IgD-negative memory B cell (primary cell): ENCODE measurements at regions not wholly inside any gene's neighbourhood (a gene's known extent, or its start where the extent isn't known, plus 50 kb on each side); places are given as distances from the start of the nearest gene placed in this dataset.
A peak's percentile ranks its signal among the peaks of the same experiment; 100 is the strongest.

Experiments used
- H3K27ac Mint-ChIP-seq, 3 donors: one replicate each; pipeline ENCODE4 v1.8.0; 2020 to 2022; ENCODE audit warnings: mild to moderate bottlenecking in 3 of 3, mixed read lengths in 3 of 3, moderate library complexity in 1 of 3
- H3K27me3 Mint-ChIP-seq: one replicate; pipeline ENCODE4 v1.8.0; 2021; ENCODE audit warnings: mixed read lengths
- H3K36me3 Mint-ChIP-seq: one replicate; pipeline ENCODE4 v1.8.0; 2020; ENCODE audit warnings: mild to moderate bottlenecking, mixed read lengths
- H3K4me1 Mint-ChIP-seq, 3 donors: one replicate each; pipeline ENCODE4 v1.8.0; 2020 to 2022; ENCODE audit warnings: mixed read lengths in 3 of 3, mild to moderate bottlenecking in 1 of 3
- H3K4me3 Mint-ChIP-seq, 4 donors: one replicate each; pipeline ENCODE4 v1.8.0; 2020 to 2022; ENCODE audit warnings: mild to moderate bottlenecking in 4 of 4, mixed read lengths in 4 of 4, moderate library complexity in 3 of 4
- H3K9me3 Mint-ChIP-seq, 3 donors: one replicate each; pipeline ENCODE4 v1.8.0; 2020 to 2021; ENCODE audit warnings: mixed read lengths in 3 of 3, mild to moderate bottlenecking in 1 of 3

DNA sequence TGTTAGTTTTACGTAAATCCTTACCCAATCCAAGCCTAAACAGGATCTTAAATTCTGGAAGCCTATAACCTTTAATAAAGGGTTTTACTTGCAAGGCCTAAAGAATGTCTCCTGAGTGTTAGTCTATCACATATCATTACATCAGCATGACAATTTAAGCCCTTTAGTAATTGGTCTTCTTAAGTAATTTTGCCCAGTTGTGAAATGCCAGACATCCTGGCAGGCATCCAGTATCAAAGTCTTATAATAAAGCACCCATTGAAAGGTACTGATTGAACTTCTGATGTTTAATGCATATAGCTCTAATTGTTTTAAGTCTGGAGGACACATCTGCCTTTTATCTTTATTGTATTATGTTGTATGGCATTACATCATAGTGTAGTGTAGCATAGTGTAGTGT is 1078.9 kb downstream of the SLITRK1 start:
- H3K4me1 Mint-ChIP-seq, result no peaks in the 10 kb centered on the region
- H3K4me3 Mint-ChIP-seq, result no peak overlapping the region
- H3K27me3 Mint-ChIP-seq, result no peaks in the 10 kb centered on the region
- no peaks in the 10 kb centered on the region for H3K36me3 Mint-ChIP-seq
- no peak overlapping the region for H3K27ac Mint-ChIP-seq
- peaks cover 0 to 8% (median 4%) of the 10 kb centered on the region in 3 donors for H3K9me3 Mint-ChIP-seq

DNA sequence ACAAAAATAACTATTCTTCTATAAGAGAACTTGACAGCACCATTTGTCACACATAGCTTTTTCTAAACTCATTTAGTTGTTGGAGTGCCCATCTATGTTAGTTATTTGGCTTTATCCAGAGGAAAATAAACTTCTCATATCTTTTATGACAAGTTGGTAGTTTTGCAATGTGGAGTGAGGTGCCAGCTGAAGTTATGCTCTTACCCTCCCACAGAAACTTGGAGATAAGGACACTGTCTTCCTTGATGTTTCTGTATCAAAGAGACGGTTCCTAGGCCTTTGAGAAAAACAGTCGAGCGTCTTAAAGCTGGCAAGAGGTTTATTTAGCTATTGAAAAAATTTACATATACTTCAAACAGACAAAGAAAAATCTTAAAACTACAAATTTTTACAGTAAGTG is 1079.7 kb downstream of the SLITRK1 start:
- Mint-ChIP-seq H3K4me1 (no peaks in the 10 kb centered on the region), H3K36me3 (no peaks in the 10 kb centered on the region), H3K27ac (no peak overlapping the region), H3K27me3 (no peaks in the 10 kb centered on the region), H3K9me3 (peaks cover 0 to 8% (median 4%) of the 10 kb centered on the region in 3 donors), H3K4me3 (no peak overlapping the region)

DNA sequence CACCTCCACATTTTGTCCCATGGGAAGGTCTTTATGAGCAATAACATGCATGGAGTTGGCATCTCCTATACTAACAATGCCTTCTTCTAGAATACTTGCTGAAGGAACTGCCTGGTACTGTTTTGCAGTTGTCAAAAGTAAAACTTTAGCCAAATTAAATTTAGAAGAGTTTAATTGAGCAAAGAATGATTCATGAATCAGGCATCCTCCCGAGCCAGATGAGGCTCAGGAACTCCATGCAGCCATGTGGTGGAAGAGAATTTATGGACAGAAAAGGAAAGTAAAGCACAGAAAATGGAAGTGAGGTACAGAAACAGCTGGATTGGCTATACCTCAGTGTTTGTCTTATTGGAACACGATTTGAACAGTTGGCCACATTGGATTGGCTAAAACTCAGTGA is 1081.9 kb downstream of the SLITRK1 start:
- Mint-ChIP-seq H3K36me3 (no peaks in the 10 kb centered on the region), H3K9me3 (peaks cover 0 to 12% (median 4%) of the 10 kb centered on the region in 3 donors), H3K27ac (no peak overlapping the region), H3K27me3 (no peaks in the 10 kb centered on the region), H3K4me3 (no peak overlapping the region), H3K4me1 (no peaks in the 10 kb centered on the region)

DNA sequence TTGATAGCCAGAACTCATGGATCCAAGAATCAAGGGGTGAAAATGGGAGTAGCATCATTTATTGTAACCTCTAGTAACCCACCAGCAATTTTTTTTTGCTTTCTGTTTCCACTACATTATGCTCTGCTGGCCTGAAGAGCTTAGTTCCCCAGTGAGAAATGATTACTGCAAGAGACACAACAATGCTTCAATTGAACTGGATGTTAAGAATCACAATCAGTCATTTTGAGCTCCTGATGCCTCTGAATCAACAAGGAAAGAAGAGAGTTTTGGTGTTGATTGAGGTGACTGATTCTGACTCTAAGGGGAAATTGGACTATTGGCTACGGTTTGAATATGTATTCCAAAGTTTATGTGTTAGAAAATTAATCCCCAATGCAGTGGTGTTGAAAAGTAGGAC is 1084.4 kb downstream of the SLITRK1 start:
- Mint-ChIP-seq H3K4me3 (no peak overlapping the region), H3K4me1 (no peaks in the 10 kb centered on the region), H3K36me3 (no peaks in the 10 kb centered on the region), H3K27me3 (no peaks in the 10 kb centered on the region), H3K9me3 (peaks cover 0 to 9% (median 4%) of the 10 kb centered on the region in 3 donors), H3K27ac (no peak overlapping the region)

DNA sequence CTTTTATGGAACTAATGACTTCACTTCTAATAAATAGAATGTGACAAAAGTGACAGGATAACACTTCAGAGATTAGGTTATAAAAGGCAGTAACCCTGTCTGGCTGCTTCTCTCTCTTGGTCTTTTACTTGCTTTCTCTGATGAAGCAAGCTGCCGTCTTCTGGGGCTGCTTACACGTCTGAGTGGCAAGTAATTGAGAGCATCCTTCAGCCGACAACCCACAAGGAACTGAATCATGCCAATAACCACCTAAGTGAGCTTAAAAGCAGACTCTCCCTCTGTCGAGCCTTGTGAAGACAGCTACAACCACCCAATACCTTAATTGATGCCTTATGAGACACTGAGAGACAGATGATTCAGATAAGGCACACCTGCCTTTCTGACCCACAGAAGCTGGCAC is 1091.2 kb downstream of the SLITRK1 start:
- Mint-ChIP-seq H3K27ac (no peak overlapping the region), H3K27me3 (no peaks in the 10 kb centered on the region), H3K36me3 (no peaks in the 10 kb centered on the region), H3K9me3 (peaks cover 0 to 3% (median 3%) of the 10 kb centered on the region in 3 donors), H3K4me3 (no peak overlapping the region), H3K4me1 (no peaks in the 10 kb centered on the region)

DNA sequence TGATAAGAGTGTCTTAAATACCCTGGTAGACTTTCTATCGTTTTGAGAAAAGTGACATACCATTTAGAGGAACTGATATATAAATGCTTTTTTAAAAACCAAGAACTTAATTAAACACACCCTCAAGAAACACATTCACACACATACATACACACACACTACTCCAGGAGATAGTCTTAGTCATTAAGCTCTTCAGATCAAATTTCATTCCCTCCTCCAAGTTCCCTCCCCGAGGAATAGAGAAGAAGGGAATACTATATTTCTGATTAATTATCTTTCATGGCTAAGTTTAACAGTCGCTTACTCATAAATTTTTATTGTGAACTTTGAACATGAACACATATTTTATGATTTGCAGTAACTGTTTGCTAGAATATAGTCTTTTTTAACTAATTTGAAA is 1109.5 kb downstream of the SLITRK1 start:
- no peak overlapping the region for H3K4me3 Mint-ChIP-seq
- peaks cover 0 to 6% (median 4%) of the 10 kb centered on the region in 3 donors for H3K9me3 Mint-ChIP-seq
- no peaks in the 10 kb centered on the region for H3K36me3 Mint-ChIP-seq
- H3K4me1 Mint-ChIP-seq, result no peaks in the 10 kb centered on the region
- no peak overlapping the region for H3K27ac Mint-ChIP-seq
- no peaks in the 10 kb centered on the region for H3K27me3 Mint-ChIP-seq

DNA sequence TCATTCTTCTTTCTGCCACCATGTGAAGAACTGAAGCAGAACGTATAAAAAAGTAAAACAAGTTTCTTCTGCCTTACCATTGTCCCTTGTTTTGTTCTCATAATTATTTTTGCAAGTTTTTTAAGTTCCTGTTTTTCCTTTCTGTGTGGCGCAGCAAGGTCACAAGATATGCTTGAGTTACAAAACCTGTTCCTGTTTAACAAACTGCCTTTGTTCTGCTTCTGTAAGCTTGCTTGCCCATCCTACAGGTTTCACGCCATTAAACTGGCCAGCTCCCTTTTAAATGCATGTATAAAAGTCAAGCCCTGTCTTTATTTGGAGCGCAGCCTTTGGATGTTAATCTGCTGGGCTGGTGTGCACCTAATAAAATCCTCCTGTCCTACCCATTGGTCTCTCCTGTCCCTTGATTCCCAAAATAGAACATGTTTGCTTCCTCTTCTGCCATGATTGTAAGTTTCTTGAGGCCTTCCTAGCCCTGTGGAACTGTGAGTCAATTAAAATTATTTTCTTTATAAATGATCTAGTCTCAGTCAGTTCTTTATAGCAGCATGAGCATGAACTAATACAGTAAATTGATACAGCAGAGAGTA is 1115.4 kb downstream of the SLITRK1 start:
- Mint-ChIP-seq H3K4me3 (no peak overlapping the region), H3K36me3 (no peaks in the 10 kb centered on the region), H3K9me3 (peaks cover 3 to 25% (median 8%) of the 10 kb centered on the region in 3 donors), H3K27ac (no peak overlapping the region), H3K27me3 (no peaks in the 10 kb centered on the region), H3K4me1 (no peaks in the 10 kb centered on the region)

DNA sequence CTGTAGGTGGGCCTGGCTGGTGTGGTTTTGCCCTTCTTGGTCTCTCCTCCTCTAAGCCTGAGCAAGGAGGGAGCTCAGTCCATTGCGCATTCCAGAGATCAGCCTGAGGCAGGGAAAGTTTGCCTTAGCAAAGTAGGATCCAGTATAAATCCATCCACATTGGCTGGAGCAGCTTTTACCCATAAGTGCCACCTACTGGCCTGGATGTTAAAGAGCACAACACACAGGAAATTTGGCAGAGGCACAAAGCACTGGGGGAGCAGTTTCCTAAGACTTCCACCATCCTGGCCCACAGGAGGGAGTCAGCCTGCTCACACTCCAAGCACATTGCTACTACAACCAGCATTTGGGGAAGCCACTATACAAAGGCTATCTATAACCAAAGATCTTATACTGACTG is 1124.2 kb downstream of the SLITRK1 start:
- H3K4me1 Mint-ChIP-seq, result no peaks in the 10 kb centered on the region
- H3K27ac Mint-ChIP-seq, result no peak overlapping the region
- H3K4me3 Mint-ChIP-seq, result no peak overlapping the region
- peaks cover 5 to 29% (median 6%) of the 10 kb centered on the region in 3 donors for H3K9me3 Mint-ChIP-seq
- H3K36me3 Mint-ChIP-seq, result no peaks in the 10 kb centered on the region
- H3K27me3 Mint-ChIP-seq, result no peaks in the 10 kb centered on the region

DNA sequence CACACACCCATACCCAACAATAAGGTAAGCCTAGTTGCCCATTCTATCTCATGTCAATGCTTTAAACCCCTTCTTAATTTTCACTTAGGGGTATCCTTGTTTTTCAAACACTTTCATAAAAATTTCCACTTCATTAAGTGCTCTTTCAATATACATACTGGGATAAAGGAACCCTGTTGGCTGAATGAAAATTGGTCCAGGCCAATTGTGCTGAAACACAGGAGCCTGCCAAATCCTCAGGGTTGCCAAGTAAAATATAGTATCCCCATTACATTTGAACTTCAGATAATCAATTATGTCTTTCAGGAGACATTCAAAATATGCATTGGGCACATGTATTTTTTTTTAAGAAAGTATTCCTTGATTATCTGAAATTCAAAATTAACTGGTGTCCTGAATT is 1131.1 kb downstream of the SLITRK1 start:
- H3K27me3 Mint-ChIP-seq, result no peaks in the 10 kb centered on the region

DNA sequence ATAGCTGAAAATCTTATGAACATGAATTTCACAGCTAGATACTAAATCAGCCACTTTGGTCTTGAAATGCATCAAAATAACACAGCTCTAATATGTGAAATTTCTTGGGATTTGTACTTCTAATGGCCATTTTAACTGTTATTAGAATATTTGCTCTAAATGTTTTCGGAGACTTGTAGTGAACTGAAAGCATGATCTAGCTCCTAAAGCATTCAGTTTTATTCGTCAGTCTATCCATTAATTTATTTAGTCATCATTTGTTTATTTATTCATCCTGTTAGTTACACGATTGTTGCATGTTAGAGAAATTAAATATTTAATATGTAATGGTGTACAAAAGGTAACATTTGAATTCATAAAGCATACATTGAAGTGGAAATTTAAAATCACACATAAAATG is 1132.7 kb downstream of the SLITRK1 start:
- Mint-ChIP-seq H3K4me1 (no peaks in the 10 kb centered on the region), H3K27me3 (no peaks in the 10 kb centered on the region), H3K9me3 (peaks cover 0 to 2% (median 0%) of the 10 kb centered on the region in 3 donors), H3K4me3 (no peak overlapping the region), H3K36me3 (no peaks in the 10 kb centered on the region), H3K27ac (no peak overlapping the region)

More for the DNA sequence above, 1131.1 kb downstream of the SLITRK1 start:
- H3K27ac Mint-ChIP-seq, result no peak overlapping the region
- no peaks in the 10 kb centered on the region for H3K9me3 Mint-ChIP-seq
- no peaks in the 10 kb centered on the region for H3K36me3 Mint-ChIP-seq
- no peaks in the 10 kb centered on the region for H3K4me1 Mint-ChIP-seq
- H3K4me3 Mint-ChIP-seq, result no peak overlapping the region

DNA sequence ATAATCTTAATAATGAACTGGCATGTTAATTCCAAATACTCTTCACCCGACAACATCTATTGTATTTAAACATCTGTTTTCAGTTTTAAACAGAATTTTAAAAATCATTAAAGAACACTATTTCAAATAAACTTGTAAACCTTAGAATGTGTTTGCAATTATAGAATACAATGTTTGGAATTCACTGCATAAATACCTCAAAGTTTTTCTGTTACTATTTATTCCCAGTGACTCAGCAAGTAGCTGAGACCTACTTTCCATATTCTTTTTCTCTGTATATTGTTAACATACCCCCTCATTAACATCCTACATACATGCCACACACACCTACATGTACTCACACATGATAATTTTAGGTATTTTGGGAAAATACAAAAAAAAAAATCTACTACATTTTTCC is 1134.3 kb downstream of the SLITRK1 start:
- Mint-ChIP-seq H3K27me3 (no peaks in the 10 kb centered on the region), H3K9me3 (peaks cover 0 to 7% (median 2%) of the 10 kb centered on the region in 3 donors), H3K4me3 (no peak overlapping the region), H3K4me1 (no peaks in the 10 kb centered on the region), H3K36me3 (no peaks in the 10 kb centered on the region), H3K27ac (no peak overlapping the region)

DNA sequence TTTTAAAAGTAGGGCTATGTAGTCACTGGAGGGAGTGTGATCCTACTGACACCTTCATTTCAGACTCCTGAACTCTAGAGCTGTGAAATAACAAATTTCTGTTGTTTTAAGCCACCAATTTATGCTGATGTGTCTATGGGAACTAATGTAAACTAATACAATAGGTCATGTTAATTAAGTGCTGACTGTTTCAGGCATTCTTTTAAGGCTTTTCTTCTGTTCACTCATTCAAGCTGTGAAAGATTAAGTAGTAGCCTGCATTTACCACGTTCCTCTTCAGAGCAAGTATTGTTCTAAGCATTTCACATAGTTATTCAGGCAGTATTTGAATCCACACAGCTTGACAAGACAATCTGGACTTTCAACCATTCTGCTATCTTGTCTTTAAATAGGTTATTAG is 1135.0 kb downstream of the SLITRK1 start:
- Mint-ChIP-seq H3K27ac (no peak overlapping the region), H3K9me3 (peaks cover 0 to 7% (median 2%) of the 10 kb centered on the region in 3 donors), H3K36me3 (no peaks in the 10 kb centered on the region), H3K27me3 (no peaks in the 10 kb centered on the region), H3K4me3 (no peak overlapping the region), H3K4me1 (no peaks in the 10 kb centered on the region)

DNA sequence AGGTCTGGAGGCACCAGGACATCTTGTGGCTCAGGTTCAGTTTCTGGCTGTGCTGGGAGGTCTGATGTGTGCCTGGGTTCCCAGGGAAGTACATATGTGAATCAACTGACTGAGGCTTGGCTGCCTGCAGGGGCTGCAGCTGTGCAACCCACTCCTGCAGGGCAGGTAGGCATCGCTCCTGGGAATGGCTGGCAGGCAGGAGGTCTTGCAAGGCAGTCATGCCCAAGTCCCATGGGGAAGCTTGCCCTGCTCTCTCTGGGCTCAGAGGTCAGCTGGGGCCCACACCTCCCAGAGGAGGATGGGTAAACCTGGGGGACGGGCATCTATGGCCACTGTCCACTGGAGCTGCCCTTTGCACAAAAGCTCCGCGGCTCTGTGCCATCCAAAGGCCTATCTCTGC is 1141.8 kb downstream of the SLITRK1 start:
- H3K36me3 Mint-ChIP-seq, result no peaks in the 10 kb centered on the region
- H3K4me1 Mint-ChIP-seq, result no peaks in the 10 kb centered on the region
- H3K27me3 Mint-ChIP-seq, result no peaks in the 10 kb centered on the region
- peak overlapping the region in 1 of 3 donors; percentile 50 for H3K27ac Mint-ChIP-seq
- no peak overlapping the region for H3K4me3 Mint-ChIP-seq
- peaks cover 4 to 10% (median 9%) of the 10 kb centered on the region in 3 donors for H3K9me3 Mint-ChIP-seq

DNA sequence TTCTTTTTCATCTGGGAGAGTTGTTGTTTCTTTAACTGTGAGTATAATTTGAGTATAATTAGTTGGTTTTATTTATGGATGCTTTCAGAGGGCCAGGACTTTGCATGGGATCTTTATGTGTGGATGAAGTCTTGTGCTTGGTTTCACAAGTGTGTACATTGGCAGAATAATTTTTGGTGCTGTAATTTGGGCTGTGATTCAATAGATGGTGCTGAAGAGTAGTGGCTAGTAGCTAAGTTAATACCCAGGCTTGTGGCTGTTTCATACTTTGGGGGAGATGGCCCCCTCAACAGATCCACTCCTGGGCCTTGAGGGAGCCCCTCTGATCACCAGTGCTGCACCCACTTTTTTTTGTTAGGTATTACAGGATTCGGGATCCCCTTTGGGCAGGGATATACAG is 1142.4 kb downstream of the SLITRK1 start:
- no peaks in the 10 kb centered on the region for H3K36me3 Mint-ChIP-seq
- H3K4me1 Mint-ChIP-seq, result no peaks in the 10 kb centered on the region
- H3K9me3 Mint-ChIP-seq, result peaks cover 4 to 10% (median 7%) of the 10 kb centered on the region in 3 donors
- H3K27me3 Mint-ChIP-seq, result no peaks in the 10 kb centered on the region
- H3K27ac Mint-ChIP-seq, result peak overlapping the region in 1 of 3 donors; percentile 50
- H3K4me3 Mint-ChIP-seq, result no peak overlapping the region

DNA sequence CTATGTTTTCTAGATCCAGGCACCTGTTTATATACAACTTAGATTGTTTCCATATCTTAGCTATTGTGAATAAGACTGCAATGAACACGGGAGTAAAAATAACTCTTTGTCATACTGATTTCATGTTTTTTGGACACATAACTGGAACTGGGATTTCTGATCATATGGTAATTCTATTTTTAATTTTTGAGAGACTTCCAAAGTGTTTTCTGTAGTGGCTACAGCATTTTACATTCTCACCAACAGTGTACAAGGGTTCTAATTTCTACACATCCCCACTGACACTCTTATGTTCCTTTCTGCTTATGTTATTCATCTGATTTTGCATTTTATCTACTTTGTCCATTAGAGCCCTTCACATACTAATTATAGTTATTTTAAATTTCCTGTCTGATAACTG is 1152.9 kb downstream of the SLITRK1 start:
- no peak overlapping the region for H3K27ac Mint-ChIP-seq
- H3K4me1 Mint-ChIP-seq, result no peaks in the 10 kb centered on the region
- H3K27me3 Mint-ChIP-seq, result no peaks in the 10 kb centered on the region

DNA sequence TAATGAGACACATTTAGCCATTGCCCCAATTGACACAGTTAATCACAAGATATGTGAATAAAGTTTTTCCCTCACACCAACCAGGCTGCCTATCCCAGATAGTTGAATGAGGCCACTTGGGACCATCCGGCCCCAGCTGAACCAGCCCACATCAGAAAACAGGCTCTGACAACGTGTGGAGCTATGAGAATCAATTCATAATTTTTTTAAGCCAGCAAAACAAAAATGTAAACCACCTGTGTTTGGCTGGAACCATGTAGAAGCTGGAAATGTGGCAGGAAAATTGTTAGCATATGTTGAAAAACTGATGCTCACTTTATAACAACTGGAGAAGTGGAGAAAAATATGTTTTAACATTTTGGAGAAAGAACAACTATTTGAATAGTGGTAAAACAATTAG is 1161.3 kb downstream of the SLITRK1 start:
- H3K36me3 Mint-ChIP-seq, result no peaks in the 10 kb centered on the region
- H3K4me3 Mint-ChIP-seq, result no peak overlapping the region
- H3K27me3 Mint-ChIP-seq, result no peaks in the 10 kb centered on the region
- no peak overlapping the region for H3K27ac Mint-ChIP-seq
- no peaks in the 10 kb centered on the region for H3K4me1 Mint-ChIP-seq
- H3K9me3 Mint-ChIP-seq, result peaks cover 0 to 6% (median 4%) of the 10 kb centered on the region in 3 donors

More for the DNA sequence above, 1152.9 kb downstream of the SLITRK1 start:
- H3K36me3 Mint-ChIP-seq, result no peaks in the 10 kb centered on the region
- no peak overlapping the region for H3K4me3 Mint-ChIP-seq
- peaks cover 0 to 10% (median 4%) of the 10 kb centered on the region in 3 donors for H3K9me3 Mint-ChIP-seq
